ENCODE measurements at regions not wholly inside any gene's neighbourhood (a gene's known extent, or its start where the extent isn't known, plus 50 kb on each side); places are given as distances from the start of the nearest gene placed in this dataset.

DNA sequence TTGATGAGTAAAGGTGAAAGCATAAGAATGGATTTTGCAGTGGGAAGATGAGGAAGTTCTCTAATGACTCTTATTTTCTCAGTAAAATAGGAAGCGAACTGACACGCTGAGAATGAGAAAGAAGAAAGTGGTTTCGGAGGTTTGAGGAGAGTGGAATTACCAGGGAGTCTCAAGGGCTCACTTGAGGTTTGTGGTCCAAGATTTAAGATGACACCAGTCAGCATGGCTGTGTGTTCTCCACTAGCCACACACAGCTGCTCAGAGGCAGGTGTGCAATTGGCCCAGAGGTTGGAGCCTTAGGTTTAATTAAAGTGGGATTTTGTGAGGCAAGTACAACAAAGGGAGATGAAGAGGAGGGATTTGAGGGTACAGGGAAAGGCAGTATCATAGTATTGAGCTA lies 99.6 kb upstream of the NBEA start:
- DNase-seq (ENCODE audit: low read depth), result no peak
- H3K4me3 ChIP-seq (ENCODE audit: control insufficient read depth, low read depth, low read length), result no peak overlapping the region
- TF ChIP-seq, protein P1, sequence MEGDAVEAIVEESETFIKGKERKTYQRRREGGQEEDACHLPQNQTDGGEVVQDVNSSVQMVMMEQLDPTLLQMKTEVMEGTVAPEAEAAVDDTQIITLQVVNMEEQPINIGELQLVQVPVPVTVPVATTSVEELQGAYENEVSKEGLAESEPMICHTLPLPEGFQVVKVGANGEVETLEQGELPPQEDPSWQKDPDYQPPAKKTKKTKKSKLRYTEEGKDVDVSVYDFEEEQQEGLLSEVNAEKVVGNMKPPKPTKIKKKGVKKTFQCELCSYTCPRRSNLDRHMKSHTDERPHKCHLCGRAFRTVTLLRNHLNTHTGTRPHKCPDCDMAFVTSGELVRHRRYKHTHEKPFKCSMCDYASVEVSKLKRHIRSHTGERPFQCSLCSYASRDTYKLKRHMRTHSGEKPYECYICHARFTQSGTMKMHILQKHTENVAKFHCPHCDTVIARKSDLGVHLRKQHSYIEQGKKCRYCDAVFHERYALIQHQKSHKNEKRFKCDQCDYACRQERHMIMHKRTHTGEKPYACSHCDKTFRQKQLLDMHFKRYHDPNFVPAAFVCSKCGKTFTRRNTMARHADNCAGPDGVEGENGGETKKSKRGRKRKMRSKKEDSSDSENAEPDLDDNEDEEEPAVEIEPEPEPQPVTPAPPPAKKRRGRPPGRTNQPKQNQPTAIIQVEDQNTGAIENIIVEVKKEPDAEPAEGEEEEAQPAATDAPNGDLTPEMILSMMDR (conservative IDR thresholded peaks at IDR 0.05; ENCODE audit: control insufficient read depth, insufficient read depth, low read depth, low read length), result no peak

DNA sequence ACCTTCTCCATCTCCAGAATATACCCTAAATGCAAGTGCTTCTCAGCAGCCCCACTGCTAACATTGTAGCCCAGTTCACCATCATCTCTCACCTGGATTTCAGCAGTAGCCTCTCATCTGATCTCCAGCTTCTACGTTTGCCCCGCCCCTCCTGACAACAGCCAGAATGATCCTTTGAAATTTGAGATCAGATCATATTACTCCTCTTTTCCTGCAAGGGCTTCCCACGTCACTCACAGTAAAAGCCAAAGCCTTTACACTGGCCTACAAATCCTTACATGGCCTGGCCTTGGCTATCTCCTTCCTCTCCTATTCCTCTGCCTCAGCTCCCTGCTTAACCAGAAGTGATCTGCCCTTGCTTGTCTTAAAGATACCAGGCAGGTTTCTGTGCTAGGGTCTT lies 94.3 kb upstream of the NBEA start:
- DNase-seq (ENCODE audit: low read depth), result no peak
- TF ChIP-seq, protein P1 (conservative IDR thresholded peaks at IDR 0.05; ENCODE audit: control insufficient read depth, insufficient read depth, low read depth, low read length), result no peak
- H3K4me3 ChIP-seq (ENCODE audit: control insufficient read depth, low read depth, low read length), result no peak overlapping the region

DNA sequence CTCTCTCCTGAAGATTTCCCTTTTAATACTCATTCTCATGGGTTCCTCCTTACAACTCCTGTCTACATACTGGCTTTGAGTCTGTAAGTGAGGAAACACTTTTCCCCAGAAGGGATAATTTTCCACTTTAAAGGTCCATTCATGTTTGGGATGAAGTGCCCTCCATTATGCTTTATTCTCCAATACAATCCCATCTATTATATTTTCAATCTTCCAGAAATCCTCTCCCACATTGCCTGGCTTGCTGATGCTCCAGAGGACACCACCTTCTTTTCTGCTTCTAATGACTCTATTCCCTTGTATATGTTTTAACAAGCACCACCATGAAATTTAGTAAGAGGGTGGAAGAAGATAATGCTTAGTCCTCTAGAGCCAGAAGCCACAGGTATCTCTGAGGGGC lies 92.7 kb upstream of the NBEA start:
- DNase-seq (ENCODE audit: low read depth), result no peak
- H3K4me3 ChIP-seq (ENCODE audit: control insufficient read depth, low read depth, low read length), result no peak overlapping the region
- TF ChIP-seq, protein P1 (conservative IDR thresholded peaks at IDR 0.05; ENCODE audit: control insufficient read depth, insufficient read depth, low read depth, low read length), result no peak

DNA sequence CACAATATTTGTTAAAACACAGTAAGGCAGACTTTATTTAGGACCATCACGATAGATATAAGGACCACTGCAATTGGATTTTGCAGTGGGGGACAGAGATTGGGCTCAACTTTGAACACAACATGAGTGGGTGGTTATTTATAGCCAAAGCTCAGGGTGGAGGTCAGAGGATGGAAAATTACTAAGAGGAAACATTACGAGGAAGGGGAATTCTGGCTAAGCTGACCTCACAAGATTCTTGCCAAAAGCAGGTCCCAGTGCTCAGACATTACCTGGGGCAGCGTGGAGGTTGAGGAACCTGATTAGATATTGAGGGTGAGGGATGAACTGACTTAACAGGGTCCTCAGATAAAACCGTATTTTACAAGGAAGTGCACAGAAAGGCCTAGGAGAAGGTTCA lies 88.9 kb upstream of the NBEA start:
- DNase-seq (ENCODE audit: low read depth), result no peak
- TF ChIP-seq, protein P1 (conservative IDR thresholded peaks at IDR 0.05; ENCODE audit: control insufficient read depth, insufficient read depth, low read depth, low read length), result no peak
- no peak overlapping the region for H3K4me3 ChIP-seq (ENCODE audit: control insufficient read depth, low read depth, low read length)

DNA sequence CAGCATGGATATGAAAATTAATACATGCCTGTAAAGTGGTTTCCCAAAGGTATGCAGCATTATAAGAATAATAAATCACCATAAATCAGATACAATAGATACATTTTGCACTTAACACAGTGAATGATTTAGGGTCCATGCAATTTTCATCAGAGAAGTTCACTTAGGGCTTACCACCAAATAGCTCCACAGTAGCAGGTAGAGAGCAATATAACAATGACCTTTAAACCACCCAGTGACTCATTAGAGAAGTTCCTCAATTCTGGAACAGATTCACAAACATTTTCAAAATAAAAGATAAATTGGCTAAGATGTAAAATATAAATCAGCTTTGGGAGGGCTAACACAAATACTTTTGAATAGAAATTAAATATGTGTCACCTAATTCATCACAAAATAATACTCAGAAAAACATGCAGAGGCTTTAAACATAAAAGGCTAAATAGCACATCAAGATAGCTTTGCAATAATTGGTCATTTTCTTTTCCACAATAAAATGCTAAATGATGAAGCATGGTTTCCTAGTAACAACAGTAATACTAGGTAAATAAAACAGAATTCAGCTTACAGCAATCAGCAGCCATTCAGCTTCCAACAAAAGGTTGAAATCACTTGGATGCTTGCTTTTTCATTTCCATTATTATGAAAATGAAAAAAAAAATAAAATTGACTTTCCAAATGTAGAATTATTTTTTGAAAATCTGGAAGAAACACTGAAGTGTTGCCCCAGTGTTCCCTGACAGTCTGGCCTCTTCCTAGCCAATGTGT lies 84.3 kb upstream of the NBEA start:
- TF ChIP-seq, protein P1 (conservative IDR thresholded peaks at IDR 0.05; ENCODE audit: control insufficient read depth, insufficient read depth, low read depth, low read length), result no peak
- no peak overlapping the region for H3K4me3 ChIP-seq (ENCODE audit: control insufficient read depth, low read depth, low read length)
- no peak for DNase-seq (ENCODE audit: low read depth)

DNA sequence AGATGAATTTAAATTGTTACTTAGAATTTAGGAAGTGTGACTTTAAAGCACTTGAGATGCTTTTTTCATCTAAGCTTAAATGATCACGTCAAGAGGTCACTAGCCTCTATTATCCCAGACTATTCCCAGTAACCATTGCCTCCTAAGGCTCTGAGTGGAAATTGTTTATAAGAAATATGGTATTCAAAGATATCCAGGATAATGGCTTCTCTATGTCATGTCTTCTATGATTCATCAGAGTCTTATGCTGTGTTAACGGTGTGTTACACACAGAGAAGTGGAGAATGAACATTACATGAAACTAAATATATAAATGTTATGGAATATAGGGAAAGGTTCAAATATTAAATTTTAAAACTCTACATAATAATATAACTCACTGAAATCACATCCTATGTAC lies 79.8 kb upstream of the NBEA start:
- DNase-seq (ENCODE audit: low read depth), result no peak
- H3K4me3 ChIP-seq (ENCODE audit: control insufficient read depth, low read depth, low read length), result no peak overlapping the region
- TF ChIP-seq, protein P1 (conservative IDR thresholded peaks at IDR 0.05; ENCODE audit: control insufficient read depth, insufficient read depth, low read depth, low read length), result no peak
